ENCODE measurements at regions not wholly inside any gene's neighbourhood (a gene's known extent, or its start where the extent isn't known, plus 50 kb on each side); places are given as distances from the start of the nearest gene placed in this dataset.

DNA sequence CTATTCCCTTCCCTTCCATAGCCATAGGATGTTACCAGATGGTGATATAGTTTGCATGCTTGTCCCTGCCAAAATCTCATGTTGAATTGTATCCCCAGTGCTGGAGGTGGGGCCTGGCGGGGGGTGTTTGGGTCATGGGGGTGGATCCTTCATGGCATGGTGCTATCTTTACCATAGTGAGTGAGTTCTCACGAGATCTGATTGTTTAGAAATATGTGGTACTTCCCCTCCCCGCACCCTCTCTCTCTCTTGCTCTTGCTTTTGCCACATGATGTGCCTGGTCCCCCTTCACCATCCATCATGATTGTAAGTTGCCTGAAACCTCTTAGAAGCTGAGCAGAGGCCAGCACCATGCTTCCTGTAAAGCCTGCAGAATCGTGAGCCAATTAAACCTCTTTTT, 181.3 kb downstream of the CAND1 start:
- no TSS peak for BruUV-seq (replicated peaks)
- ChIA-PET CTCF (no interaction called here), POLR2A (ENCODE audit: low non-redundant PET) (no interaction called here)
- Histone ChIP-seq H3K27me3 (replicated peaks; ENCODE audit: insufficient read depth, low read depth, low read length, poor library complexity) (no peaks in the 10 kb centered on the region), H3K4me3 (ENCODE audit: low read depth, low read length, poor library complexity, severe bottlenecking) (no peak overlapping the region), H3K4me1 (ENCODE audit: insufficient read depth, low read length, poor library complexity, severe bottlenecking) (peaks cover under 1% of the 10 kb centered on the region), H3K27ac (ENCODE audit: low read depth, low read length, poor library complexity, severe bottlenecking) (no peak overlapping the region), H3K36me3 (ENCODE audit: insufficient read depth, low read length, poor library complexity, severe bottlenecking) (no peaks in the 10 kb centered on the region), H3K9me3 (ENCODE audit: low read depth, low read length, poor library complexity, severe bottlenecking) (no peaks in the 10 kb centered on the region)
- intact Hi-C loops (cut with micrococcal nuclease; ENCODE audit: unreplicated experiment) = no loop called here
- no peak for TF ChIP-seq EZH2 (IDR thresholded peaks at IDR 0.05; ENCODE audit: borderline replicate concordance, low read depth, low read length, poor library complexity, severe bottlenecking)
- TF ChIP-seq, protein P1, sequence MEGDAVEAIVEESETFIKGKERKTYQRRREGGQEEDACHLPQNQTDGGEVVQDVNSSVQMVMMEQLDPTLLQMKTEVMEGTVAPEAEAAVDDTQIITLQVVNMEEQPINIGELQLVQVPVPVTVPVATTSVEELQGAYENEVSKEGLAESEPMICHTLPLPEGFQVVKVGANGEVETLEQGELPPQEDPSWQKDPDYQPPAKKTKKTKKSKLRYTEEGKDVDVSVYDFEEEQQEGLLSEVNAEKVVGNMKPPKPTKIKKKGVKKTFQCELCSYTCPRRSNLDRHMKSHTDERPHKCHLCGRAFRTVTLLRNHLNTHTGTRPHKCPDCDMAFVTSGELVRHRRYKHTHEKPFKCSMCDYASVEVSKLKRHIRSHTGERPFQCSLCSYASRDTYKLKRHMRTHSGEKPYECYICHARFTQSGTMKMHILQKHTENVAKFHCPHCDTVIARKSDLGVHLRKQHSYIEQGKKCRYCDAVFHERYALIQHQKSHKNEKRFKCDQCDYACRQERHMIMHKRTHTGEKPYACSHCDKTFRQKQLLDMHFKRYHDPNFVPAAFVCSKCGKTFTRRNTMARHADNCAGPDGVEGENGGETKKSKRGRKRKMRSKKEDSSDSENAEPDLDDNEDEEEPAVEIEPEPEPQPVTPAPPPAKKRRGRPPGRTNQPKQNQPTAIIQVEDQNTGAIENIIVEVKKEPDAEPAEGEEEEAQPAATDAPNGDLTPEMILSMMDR (conservative IDR thresholded peaks at IDR 0.05; ENCODE audit: low read depth, low read length) = no peak
- no peak for DNase-seq (ENCODE audit: low spot score)

DNA sequence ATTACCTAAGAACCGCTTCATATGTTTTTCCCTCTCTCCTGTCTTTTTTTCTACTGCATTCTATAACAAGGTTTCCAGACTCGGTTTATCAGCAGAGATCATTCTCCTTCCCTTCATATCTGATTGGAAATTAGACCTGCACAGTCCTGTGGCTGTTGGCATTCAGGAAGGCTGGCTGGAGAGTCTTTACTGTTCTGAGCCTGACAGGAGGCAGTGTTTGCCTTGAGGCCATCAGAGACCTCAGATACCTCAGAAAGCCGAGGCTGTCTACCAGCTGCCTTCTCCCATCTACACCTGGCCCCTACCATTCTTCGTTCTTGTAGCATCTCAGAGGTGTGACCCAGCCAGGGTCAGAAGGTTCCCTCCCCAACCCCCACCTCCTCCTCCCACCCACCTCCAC, 182.0 kb downstream of the CAND1 start:
- Histone ChIP-seq H3K27me3 (replicated peaks; ENCODE audit: insufficient read depth, low read depth, low read length, poor library complexity) (no peaks in the 10 kb centered on the region), H3K27ac (ENCODE audit: low read depth, low read length, poor library complexity, severe bottlenecking) (no peak overlapping the region), H3K4me3 (ENCODE audit: low read depth, low read length, poor library complexity, severe bottlenecking) (no peak overlapping the region), H3K36me3 (ENCODE audit: insufficient read depth, low read length, poor library complexity, severe bottlenecking) (no peaks in the 10 kb centered on the region), H3K4me1 (ENCODE audit: insufficient read depth, low read length, poor library complexity, severe bottlenecking) (peaks cover 8% of the 10 kb centered on the region), H3K9me3 (ENCODE audit: low read depth, low read length, poor library complexity, severe bottlenecking) (no peaks in the 10 kb centered on the region)
- POLR2A ChIA-PET (ENCODE audit: low non-redundant PET) = interaction anchor here (0.5 to 0.6 kb wide), 2 partner anchors 494 to 547 kb away, joined by 3 to 8 read pairs; no protein-coding TSS in a partner anchor
- intact Hi-C loops (cut with micrococcal nuclease; ENCODE audit: unreplicated experiment) = no loop called here
- DNase-seq (ENCODE audit: low spot score) = no peak
- no TSS peak for BruUV-seq (replicated peaks)
- CTCF ChIA-PET = no interaction called here
- TF ChIP-seq EZH2 (IDR thresholded peaks at IDR 0.05; ENCODE audit: borderline replicate concordance, low read depth, low read length, poor library complexity, severe bottlenecking) = no peak
- TF ChIP-seq, protein P1 (conservative IDR thresholded peaks at IDR 0.05; ENCODE audit: low read depth, low read length) = no peak

GRCh38 chr12:67452119-67452805, 183.1 kb downstream of the CAND1 start:
- H3K4me3 ChIP-seq (ENCODE audit: low read depth, low read length, poor library complexity, severe bottlenecking) = no peak overlapping the region
- no peak for TF ChIP-seq EZH2 (IDR thresholded peaks at IDR 0.05; ENCODE audit: borderline replicate concordance, low read depth, low read length, poor library complexity, severe bottlenecking)
- TF ChIP-seq, protein P1 (conservative IDR thresholded peaks at IDR 0.05; ENCODE audit: low read depth, low read length) = no peak
- no peaks in the 10 kb centered on the region for H3K9me3 ChIP-seq (ENCODE audit: low read depth, low read length, poor library complexity, severe bottlenecking)
- BruUV-seq (replicated peaks) = no TSS peak
- H3K27ac ChIP-seq (ENCODE audit: low read depth, low read length, poor library complexity, severe bottlenecking) = no peak overlapping the region
- ChIA-PET POLR2A (ENCODE audit: low non-redundant PET) (no interaction called here), CTCF (no interaction called here)
- H3K27me3 ChIP-seq (replicated peaks; ENCODE audit: insufficient read depth, low read depth, low read length, poor library complexity) = no peaks in the 10 kb centered on the region
- intact Hi-C loops (cut with micrococcal nuclease; ENCODE audit: unreplicated experiment) = no loop called here
- H3K4me1 ChIP-seq (ENCODE audit: insufficient read depth, low read length, poor library complexity, severe bottlenecking) = peaks cover 18% of the 10 kb centered on the region
- no peak for DNase-seq (ENCODE audit: low spot score)
- no peaks in the 10 kb centered on the region for H3K36me3 ChIP-seq (ENCODE audit: insufficient read depth, low read length, poor library complexity, severe bottlenecking)

All from A673 (cell line).